ENCODE measurements at regions not wholly inside any gene's neighbourhood (a gene's known extent, or its start where the extent isn't known, plus 50 kb on each side); places are given as distances from the start of the nearest gene placed in this dataset.

DNA sequence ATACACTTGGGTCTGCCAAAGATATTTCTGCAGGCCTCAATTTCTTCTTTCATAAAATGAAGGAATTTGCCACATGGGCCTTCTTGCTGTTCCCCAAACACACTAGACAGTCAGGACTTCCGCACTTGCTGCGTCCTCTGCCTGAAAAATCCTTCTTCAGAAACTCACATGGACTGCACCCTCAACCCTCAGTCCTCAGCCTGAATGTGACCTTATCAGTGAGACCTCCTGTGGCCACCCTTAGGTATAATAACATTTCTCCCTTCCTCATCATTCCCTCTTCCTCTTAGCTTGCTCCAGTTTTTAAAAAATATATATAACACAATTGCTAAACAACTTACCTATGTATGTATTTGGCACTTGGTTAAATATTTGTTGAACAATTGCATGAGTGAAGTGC, 257.5 kb downstream of the MFSD1 start:
- TF ChIP-seq, protein P1, sequence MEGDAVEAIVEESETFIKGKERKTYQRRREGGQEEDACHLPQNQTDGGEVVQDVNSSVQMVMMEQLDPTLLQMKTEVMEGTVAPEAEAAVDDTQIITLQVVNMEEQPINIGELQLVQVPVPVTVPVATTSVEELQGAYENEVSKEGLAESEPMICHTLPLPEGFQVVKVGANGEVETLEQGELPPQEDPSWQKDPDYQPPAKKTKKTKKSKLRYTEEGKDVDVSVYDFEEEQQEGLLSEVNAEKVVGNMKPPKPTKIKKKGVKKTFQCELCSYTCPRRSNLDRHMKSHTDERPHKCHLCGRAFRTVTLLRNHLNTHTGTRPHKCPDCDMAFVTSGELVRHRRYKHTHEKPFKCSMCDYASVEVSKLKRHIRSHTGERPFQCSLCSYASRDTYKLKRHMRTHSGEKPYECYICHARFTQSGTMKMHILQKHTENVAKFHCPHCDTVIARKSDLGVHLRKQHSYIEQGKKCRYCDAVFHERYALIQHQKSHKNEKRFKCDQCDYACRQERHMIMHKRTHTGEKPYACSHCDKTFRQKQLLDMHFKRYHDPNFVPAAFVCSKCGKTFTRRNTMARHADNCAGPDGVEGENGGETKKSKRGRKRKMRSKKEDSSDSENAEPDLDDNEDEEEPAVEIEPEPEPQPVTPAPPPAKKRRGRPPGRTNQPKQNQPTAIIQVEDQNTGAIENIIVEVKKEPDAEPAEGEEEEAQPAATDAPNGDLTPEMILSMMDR (IDR thresholded peaks at IDR 0.05; ENCODE audit: low read depth, low read length) = no peak
- TF ChIP-seq, protein P2, sequence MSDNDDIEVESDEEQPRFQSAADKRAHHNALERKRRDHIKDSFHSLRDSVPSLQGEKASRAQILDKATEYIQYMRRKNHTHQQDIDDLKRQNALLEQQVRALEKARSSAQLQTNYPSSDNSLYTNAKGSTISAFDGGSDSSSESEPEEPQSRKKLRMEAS (IDR thresholded peaks at IDR 0.05; ENCODE audit: low read depth, low read length) = no peak

Data from NB4 (cell line).